HG02885 (cell line): ENCODE measurements at regions not wholly inside any gene's neighbourhood (a gene's known extent, or its start where the extent isn't known, plus 50 kb on each side); places are given as distances from the start of the nearest gene placed in this dataset.
"Not testable (repeated sequence)": the region's sequence is repeated elsewhere in the genome, so short reads cannot be mapped to it uniquely, and the experiment has no call there.

Experiments used
- ATAC-seq: cut with Tn5 transposase; IDR thresholded peaks from one replicate; pipeline ENCODE4 v1.9.1; 2021; ENCODE audit warnings: mild to moderate bottlenecking; ENCODE audit not compliant: unreplicated experiment, poor library complexity

DNA sequence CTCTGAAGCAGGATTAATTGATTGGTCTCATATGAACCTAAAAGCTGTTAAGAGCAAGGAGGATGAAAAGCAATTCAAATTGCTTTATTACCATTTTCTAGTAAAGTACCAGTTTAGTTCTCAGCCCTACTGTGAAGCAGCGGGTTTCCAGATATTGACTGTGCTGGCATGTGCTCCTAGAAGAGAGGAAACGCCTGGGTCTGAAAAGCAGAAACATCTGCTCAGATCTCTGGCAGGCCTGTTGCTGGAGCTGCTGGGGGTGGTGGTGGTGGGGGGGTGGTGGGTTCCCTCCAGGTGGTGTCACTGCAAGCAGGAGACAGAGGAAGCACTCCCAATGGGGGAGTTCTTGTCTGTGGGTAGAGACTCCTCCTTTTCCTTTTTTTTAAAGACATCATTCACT, 105.5 kb upstream of the ZNF462 start:
- no peak for ATAC-seq

DNA sequence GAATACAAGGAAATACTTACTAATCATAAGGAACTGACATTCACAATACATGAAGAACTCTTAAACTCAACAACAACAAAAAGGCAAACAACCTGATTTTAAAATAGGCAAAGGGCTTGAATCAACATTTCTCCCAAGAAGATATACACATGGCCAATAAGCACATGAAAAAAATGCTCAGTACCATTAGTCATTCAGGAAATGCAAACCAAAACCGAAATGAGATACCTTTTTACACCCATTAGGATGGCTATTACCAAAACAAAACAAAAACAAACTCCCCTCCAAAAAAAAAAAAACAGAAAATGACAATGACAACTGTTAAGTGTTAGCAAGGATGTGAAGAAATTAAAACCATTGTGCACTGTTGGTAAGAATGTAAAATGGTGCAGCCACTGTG, 104.1 kb upstream of the ZNF462 start:
- peak; percentile 79 for ATAC-seq

GRCh38 chr9:106761493-106761892, 101.5 kb upstream of the ZNF462 start:
- ATAC-seq = no peak

DNA sequence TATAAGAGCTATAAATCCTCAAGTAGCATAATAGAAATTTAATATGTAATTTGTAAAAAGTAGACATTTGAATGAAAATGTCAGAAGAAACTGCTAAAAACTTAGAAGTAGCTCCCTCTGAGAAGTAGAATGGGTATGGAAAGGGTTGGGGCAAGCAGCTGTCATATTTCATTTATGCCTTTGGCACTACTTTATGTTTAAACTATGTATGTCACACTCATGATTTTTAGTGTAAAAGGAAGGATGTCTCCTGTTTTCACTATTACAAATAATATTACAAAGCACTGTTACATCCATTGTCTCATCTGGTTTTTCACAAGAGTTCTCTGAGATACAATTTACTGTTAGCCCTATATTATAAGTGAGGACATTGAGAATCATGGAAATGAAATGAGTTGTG, 96.3 kb upstream of the ZNF462 start:
- ATAC-seq = no peak

DNA sequence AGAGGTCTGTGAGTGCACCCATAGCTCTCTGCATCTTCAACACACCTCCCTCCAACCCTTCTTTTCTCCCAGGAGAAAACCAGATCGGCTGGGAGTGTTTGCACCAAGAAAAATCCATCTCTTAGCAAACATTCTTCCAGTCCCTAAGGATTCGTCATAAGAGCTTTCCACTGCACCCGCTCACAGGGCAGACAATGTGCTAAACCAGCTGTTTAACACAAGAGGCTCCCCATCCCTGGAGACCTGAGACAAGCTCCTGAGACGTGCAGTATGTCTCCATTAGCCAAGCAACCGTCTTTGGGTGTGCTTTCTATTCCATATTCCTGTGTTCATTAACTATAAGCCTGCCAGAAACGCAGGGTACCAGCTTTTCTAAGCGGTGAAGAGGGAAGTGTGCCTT, 93.6 kb upstream of the ZNF462 start:
- ATAC-seq = no peak

DNA sequence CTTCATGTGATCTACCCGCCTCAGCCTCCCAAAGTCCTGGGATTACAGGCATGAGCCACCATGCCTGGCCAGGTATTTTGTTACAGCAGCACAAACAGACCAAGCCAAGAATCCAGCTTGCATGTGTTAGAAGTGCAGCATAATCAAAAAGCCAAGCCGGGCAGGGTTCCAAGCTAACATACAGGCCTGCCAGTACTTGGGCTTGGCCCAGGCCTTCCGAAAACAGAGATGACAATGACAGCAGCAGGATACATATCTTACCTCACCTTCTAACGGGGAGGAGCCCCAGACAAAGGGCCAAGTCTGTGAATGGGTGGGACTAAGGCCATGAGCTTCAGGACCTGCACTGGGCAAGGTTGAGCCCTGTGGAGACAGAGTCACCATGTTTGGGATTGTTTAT, 91.4 kb upstream of the ZNF462 start:
- no peak for ATAC-seq

DNA sequence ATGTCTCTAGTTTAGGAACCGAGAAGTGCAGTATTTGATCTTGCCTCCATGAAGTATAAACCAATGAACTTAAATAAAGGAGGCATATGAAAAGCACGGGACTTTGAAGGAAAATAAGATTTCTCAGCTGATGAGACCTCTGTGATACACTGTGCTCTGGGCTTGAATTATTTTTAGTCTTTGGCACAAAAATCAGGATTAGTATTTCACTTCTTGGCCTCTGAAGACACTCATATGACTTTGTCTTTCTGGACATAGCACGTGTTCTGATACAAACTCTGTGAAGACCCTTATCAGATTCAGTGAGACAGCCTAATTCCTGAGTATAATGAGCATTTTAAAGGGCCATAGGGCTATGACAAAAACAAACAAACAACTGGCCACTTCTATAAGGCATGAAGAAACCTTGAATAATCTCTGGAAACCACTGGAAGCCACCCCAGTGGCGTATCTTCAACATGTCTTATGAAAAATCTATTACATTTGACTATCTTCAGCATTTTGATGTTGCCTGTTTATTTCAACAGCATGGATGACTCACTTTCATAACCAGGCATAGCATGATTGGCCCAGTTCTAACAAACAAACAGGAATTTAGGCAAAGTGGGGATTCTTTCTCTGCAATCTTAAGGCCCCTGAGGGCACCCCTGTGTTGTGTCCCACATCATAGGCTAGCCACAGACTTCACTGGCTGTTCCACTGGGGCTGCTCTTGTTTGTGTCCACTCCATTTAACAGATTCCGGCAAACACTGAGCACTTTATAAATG, 90.3 kb upstream of the ZNF462 start:
- no peak for ATAC-seq

GRCh38 chr9:106773750-106774149, 89.2 kb upstream of the ZNF462 start:
- ATAC-seq = no peak

DNA sequence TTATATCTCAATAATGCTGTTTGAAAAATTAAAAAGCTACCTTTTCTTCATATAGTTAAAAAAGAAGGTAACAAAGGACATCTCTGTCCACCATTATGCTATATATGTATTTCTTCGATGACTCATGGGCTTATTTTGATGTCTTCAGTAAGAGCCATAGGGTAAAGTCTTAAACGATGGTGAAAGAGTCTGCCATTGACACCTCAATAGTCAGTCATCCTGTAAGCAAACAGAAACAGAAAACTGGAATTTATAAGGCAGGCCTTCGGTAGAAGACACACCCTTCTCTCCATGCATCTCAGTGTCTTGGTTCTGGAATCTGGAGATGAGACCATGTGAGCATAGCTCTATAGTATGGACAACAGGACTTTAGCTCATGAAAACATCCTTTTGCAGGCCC, 87.0 kb upstream of the ZNF462 start:
- no peak for ATAC-seq

DNA sequence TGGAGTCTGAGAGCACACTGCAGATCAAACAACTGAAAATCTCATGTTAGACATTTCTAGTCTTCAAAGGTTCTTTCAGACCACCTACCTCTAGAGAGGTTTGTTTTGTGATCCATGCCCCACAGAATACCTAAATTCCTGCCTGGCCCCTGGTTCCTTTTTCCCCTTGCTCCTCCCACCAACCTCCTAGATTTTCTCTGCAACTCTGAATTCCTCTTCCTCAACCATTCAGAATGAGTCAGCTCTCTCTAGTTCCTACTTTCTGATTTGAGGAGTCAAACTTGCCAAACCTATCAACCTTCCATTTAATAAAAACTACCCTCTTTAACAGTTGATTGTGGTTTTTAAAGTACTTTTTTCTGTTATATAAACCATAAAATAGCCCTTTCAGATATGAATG, 83.2 kb upstream of the ZNF462 start:
- no peak for ATAC-seq

- no peak for ATAC-seq
These were observed 79.8 kb upstream of the ZNF462 start for GRCh38 chr9:106783121-106783520.

- no peak for ATAC-seq
These were observed 78.9 kb upstream of the ZNF462 start for GRCh38 chr9:106784076-106784475.

DNA sequence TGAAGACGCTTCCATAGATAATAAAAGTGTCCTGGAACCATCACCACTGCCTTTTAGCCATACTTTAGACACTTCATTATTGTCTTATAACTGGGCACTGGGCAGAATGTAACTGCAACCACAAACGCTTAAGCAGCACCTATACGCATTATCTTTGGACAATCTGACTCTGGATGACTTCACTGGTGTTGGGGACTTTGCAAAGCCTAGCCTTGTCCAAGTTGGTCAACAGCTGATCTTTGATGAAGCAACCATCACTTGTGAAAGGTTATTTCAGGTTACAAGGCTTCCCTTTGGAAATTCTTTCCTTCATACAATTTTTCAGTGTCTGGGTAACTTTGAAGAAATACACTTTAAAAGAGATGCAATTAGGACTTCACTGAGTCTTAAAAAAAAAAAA, 77.8 kb upstream of the ZNF462 start:
- ATAC-seq = no peak

DNA sequence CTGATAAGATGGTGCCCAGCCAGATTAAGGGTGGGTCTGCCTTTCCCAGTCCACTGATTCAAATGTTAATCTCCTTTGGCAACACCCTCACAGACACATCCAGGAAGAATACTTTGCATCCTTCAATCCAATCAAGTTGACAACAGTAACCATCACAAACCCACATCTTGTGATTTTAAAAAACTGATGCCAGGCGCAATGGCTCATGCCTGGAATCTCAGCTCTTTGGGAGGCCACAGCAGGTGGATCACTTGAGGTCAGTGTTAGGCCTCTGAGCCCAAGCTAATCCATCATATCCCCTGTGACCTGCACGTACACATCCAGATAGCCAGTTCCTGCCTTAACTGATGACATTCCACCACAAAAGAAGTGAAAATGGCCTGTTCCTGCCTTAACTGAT, 74.9 kb upstream of the ZNF462 start:
- not testable (repeated sequence) for ATAC-seq

DNA sequence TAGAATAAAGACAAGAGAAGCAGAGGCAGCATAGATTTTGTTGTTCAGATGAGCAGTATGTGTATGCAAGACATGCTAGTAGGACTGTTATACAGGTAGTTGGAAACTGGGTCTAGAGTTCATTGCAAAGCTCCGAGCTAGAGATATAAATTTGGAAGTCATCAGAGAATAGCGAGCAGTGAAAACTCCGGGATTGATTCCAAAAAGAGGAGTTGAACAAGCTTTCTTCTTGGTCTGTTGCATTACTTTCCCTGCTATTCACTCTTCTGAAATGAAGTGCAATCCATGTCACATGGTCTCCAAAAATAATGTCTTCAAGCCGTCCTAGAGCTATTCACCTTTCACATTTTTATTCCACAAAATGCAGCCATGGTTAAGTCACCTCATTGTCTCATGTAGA, 67.9 kb upstream of the ZNF462 start:
- no peak for ATAC-seq

DNA sequence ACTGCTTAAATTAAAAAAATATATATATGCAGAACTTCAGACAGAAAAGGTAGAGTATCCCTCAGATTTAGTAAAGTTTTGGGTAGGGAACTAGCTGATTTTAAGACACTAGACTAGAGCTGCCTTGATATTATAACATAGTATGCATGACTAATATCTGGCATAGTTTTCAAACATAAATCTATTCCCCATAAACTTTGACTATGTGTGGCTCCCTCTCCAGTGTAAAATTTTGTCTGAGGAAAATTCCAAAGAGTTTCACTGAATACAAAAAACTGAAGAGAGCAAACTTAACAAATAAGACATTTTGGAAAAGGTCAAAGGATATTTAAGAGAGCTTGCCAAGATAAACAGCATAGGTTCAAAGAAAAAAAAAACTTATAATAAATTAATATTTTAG, 66.2 kb upstream of the ZNF462 start:
- no peak for ATAC-seq

DNA sequence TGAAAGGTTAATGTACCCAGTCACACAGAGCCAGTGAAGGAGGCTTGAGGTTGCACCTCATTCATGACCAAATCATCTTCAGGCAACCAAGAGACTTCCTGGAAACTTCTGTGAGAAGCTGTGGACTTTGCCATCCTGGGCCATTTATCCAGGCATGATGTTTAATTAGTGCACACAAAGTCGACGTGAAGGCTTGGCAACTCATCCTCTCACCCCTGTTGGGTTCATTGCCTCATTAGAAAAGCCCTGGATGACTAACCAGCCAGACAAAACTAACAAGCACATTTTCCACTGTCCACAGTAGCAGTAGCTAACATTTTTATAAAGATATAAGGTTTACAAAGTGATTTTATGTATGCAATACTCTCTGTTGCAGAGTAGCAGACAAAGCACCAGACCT, 65.7 kb upstream of the ZNF462 start:
- ATAC-seq = no peak

DNA sequence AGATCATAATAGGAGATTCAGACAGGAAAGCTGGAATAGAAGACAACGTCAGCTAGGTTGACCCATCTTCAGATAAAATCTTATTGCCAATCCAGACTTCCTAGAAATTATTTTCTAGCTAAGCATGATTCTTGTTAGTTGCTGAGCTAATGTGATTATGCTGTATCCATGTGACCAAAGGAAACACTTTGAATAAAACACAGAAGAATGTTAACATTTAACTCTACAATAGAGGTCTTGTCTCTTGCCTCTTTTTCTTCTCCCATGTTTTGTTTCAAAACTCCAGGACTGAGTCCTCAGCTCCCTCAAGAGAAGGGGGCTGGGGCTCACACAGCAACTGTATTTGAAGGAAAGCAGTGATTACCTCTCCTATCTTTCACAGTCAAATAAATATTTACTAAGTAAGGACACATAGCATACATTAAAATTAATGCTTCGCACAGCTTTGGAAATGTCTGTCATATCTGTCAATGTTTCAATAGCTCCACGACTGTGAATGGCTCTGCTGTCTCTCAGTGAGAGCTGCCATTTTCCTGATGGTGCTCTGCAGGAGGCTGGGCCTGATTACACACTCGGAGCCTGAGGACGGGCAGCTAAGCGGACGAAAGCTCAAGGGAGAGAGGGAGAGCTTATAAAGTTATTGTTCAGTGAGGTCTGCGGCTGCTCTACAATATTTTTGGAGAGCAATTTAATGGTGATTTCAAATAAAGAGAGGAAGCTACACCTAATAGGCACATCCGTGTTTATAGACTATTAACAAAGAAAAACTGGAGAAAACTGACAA, 64.8 kb upstream of the ZNF462 start:
- ATAC-seq = no peak

DNA sequence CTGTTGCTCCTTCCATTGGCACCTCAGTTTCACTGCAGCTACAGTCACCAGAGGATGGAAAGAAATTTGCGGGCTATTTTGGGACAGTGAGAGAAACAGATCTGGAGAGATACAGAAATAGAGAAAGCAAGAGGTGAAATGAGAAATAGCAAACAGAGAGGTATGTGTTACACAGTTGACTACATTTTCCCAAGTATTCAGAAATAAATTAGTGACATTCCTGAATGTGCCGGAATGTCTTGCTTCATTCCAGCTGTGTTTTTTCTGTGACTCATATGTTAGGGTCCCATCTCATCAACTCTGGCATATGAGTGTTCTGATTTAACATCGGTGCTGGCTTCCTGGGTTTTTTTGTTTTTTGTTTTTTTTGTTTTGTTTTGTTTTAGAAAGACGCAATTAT, 63.8 kb upstream of the ZNF462 start:
- ATAC-seq = no peak

- no peak for ATAC-seq
These were observed 62.2 kb upstream of the ZNF462 start for GRCh38 chr9:106800701-106801270.

GRCh38 chr9:106801816-106802215, 61.1 kb upstream of the ZNF462 start:
- no peak for ATAC-seq
